ENCODE measurements at regions not wholly inside any gene's neighbourhood (a gene's known extent, or its start where the extent isn't known, plus 50 kb on each side); places are given as distances from the start of the nearest gene placed in this dataset.

DNA sequence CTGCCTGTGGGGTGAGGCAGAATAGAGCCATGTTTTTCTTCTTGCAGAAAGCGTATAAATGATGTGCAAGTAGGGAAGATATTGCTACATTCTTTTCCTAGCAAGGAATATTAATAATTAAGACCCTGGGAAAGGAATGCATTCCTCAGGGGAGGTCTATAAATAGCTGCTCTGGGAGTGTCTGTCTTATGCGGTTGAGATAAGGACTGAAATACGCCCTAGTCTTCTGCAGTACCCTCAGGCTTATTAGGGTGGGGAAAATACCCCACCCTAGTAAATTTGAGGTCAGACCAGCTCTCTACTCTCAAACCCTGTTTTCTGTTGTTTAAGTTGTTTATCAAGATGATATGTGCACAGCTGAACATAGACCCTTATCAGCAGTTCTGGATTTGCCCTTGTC is 155.9 kb upstream of the HMCN1 start:
- no peak for DNase-seq (ENCODE audit: low spot score)

DNA sequence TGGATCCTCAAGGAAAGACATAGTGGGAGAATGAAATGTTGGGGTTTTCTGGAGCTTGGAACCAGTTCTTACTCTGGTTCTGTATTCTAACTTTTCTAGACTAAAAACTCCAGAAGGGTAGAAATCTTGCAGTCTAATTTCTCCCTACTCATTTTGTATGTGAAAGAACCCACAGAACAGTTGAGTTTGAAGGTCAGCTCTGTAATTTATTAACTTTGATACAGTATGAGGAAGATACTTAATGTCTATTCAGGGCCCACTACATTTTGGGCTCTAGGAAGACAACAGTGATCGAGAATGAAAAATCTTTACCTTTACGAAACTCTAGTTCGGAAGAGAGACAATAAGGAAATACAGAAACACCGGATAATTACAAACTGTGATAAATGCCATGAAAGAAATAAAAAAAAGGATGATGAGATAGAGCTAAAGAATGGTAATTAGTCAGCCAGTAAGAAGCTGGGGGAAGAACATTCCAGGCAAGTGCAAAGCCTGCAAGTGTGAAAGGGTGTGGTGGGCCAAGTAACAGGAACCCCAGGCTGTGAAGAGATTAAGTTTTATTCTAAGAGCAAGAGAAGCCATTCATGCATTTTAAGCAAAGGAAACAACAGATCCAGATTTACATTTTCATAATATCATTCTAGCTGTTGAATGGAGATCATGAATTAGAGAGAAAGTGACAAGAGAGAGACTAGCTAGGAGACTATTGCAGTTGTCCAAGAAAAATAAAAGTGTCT is 159.9 kb upstream of the HMCN1 start:
- no peak for DNase-seq (ENCODE audit: low spot score)

DNA sequence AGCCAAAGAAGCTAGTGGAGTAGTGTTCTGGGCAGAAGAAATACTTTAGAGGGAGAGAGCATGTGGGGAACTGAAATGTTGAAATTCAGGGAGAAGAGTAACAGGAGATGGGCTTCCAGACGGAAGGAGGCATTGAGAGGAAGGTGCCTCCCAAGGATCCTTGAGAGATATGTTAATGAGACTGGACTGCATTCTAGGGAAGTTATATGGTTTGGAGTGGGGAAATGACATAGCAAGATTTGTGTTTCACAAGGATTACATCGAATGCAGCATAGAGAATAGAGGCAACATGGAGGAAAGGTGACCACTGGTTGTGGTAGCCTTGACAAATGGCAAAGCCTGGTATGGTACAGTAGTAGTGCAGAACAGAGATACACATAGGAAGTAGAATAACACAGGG is 160.5 kb upstream of the HMCN1 start:
- DNase-seq (ENCODE audit: low spot score), result no peak

DNA sequence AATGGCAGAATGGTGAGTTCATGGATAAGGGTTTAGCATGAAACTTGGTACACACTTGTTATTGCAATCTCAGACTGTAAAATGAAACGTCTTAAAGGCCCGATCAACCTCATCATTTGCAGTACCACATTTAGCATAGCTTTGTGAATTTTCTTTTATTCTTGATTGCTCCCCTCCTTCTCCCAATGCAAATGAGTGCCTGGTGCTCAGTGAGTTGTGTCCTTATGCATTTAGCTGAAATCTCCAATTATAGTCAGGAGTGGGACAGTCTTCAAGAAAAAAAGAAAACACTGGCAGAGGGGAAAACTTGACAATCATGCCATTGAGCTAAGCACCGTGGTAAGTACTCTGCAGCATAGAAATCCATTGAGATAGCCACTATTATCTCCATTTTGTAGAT is 161.0 kb upstream of the HMCN1 start:
- DNase-seq (ENCODE audit: low spot score), result no peak

DNA sequence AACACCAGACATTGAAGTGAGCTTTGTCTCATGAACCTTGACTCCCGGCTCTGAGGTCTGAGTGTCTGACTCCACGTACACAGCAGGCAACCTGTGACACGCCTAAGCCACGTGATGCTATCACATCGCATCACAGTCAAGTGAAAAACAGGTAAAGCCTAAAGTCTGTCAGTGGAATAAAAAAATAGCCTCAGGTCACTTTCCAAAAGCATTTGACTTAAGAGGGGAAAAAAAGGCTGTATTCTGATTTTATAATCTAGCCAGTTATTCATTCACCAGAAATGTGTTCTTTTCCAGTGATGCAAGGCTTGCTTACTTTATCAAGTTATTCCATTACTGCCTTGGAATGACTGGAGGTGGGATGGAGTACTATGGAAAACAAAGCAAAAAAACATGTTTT is 163.2 kb upstream of the HMCN1 start:
- DNase-seq (ENCODE audit: low spot score), result no peak

DNA sequence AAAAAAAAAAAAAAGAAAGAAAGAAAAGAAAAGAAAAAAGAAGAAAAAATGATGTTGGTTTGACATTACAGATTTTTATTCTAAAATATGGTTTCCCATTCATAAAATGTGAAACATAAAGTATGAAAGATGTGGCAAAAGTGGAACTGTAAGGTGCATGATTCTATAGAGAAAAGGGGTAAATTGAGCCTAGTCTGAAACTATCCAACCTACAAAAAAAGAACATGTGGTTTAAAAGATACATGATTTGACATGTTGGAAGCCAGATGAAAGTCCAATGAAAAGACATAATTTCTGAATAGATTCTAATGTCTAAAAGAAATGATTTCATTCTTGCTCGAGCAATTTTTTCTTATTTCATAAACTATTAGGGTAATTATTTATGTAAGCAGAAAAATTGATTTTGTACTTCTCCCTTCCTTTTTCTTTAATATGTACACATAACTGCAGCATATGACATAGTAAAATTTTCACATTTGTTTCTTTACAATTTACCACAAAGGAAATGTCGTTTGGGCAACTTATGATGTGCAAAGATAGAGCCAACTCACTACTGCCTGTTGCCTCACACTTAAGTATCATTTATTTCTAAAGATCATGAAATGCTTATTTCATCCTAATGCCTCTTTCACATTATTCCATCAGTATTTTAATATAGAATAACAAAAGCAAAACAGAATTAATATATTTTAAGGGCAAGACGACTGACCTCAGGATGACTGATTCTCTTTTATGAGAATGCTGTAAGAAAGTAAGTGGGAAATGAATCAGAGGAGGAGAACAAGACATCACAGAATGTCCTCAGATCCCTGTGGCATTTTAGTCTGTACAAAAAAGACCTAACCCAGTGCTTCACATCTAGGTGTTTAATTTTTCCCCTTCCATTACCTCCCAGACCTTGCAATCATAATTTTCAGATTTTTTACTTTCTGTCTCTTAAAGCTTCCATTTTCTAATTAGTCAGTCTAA is 165.8 kb upstream of the HMCN1 start:
- no peak for DNase-seq (ENCODE audit: low spot score)

DNA sequence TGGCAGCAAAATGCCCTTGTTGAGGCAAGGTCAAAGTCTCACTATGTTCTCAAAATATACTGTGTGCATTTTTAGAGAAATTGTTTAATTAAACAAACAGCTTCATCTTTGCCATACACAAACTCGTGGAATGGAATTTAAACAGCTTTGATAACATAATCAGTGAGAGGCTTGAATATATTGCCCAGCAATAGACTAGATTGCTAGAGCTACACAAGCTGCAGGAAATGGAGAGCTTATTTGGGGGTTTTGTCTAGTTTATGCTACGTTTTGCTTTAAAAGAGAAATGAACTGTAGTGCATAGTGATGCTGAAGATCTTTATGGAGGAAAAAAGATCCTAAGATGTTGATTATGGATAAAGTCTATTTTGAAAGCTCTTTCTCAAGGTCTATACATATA is 166.8 kb upstream of the HMCN1 start:
- DNase-seq (ENCODE audit: low spot score), result no peak

DNA sequence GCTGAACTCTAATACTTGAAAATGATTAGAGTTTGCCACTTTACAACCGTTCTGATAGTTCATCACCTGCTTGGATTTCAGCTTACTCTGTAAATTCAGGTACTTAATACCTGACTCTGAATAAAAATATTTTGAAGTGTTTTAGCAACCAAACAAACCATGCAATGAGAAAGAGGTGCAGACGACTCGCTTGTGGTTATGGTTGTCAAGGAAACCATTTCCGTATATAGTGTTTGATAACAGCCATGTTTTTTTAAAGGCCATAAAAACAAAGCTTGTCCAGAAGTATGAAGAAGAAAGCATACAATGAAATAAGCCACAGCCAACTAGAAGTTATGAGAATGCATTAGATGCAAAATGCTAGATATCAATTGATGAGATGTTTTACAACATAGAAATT is 167.2 kb upstream of the HMCN1 start:
- DNase-seq (ENCODE audit: low spot score), result no peak

DNA sequence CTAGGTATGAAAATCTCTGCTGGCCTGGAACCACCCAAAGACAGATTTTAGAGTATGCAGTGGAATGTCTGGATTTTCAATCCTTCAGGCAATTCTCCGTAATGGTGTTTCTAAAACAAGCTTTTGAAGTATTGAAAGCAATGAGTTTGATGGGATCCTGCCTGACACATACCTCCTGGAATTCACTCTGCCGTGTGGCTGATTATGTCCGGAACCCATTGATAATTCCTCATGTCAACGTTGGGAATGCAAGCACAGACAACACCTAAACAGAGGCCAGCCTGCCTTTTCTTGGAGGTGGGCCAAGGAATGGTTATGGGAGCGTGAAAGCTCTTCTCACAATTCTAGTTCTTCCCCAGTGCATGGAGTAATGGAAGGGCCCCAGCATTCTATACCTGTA is 168.9 kb upstream of the HMCN1 start:
- no peak for DNase-seq (ENCODE audit: low spot score)

DNA sequence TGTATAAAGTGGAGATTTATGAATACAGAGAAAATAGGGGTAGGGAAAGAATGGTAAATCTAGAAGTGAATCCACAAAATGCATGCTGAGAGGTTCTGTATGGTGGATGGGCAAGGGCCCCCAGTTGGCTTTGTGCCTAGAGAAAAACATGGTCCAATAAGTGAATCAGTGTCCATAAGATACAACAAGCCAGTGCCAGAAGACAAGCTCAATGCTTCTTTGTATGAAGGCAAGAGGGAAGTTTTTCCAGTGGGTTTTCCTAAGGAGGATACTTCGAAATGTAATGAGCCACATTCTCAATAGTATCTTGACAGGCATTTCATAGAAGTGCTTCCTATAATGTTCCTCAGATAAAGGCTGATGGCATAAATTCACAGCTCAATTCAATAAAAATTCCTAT is 169.4 kb upstream of the HMCN1 start:
- no peak for DNase-seq (ENCODE audit: low spot score)

DNA sequence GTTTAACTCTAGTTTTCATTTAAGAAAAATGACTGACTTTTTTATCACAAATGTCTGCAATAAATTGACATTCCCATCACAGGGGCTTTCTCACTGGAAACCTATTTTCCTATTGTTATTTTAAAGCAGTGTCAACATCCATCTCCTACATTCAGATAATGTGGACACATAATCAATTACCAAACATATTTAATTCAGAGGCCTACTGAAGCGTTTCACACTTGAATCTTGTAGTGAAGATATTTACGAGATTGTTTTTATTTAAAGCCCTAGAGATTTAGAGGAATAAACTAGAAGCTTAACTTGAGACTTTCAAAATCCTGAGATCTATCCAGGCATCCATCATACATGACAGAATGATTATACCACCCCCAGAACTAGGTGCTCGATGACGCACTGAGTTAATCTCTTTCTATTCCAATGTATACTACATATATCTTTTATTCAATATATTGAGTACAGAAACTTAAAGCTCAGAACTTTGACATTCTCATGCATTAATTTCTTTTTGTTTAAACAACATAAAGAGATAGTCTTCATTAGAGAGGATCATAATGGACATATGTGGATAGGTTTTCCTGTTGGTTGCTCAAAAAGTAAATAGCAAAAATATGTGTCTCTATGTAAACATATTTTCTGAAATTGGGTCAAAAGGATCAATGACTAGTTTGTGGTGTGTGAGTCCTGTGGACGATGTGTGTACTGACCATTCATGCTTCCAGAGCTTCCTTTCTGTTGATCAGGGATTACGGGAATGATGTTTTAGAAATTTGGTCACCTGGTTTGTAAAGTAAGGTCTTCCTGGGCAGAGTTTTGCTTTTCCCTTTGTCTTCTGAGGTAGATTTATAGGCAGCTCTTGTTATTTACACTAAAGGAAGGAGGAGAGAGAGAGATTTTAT is 171.5 kb upstream of the HMCN1 start:
- DNase-seq (ENCODE audit: low spot score), result no peak

DNA sequence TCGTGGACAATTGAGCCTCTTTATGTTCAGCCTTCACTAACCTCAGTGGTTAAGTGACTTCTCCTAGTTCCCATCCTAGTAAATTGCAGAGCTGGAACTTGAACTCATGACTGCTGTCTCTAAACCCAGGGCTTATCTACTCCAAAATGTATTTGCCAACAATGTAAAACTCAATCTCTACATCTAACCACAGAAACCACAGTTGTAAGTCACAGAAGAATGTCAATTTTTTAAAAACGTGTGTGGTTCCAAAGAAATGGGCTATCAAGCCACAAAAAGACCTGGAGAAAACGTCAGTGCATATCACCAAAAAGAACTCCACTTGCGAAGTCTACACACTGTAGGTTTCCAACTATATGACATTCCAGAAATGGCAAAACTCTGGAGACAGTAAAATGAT is 172.6 kb upstream of the HMCN1 start:
- DNase-seq (ENCODE audit: low spot score), result no peak

DNA sequence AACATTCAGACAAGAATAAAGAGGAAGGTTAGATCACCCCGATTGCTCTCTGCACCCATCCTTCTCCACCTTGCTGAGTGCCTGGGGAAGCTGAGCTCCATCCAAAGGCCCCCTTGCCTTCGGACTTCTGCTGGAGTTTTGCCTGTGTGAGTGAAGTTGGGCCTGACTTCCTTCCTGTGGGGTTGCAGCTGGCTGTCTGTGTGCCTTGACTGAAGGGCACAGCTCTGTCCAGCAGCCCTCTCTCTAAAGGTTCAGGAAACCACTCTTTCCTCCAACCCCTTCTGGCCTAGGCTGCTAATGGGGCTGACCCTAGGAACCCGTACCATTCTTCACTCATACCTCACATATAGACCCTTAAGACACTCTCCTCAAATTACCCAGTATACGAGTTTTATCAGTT is 173.4 kb upstream of the HMCN1 start:
- DNase-seq (ENCODE audit: low spot score), result peak; percentile 14

DNA sequence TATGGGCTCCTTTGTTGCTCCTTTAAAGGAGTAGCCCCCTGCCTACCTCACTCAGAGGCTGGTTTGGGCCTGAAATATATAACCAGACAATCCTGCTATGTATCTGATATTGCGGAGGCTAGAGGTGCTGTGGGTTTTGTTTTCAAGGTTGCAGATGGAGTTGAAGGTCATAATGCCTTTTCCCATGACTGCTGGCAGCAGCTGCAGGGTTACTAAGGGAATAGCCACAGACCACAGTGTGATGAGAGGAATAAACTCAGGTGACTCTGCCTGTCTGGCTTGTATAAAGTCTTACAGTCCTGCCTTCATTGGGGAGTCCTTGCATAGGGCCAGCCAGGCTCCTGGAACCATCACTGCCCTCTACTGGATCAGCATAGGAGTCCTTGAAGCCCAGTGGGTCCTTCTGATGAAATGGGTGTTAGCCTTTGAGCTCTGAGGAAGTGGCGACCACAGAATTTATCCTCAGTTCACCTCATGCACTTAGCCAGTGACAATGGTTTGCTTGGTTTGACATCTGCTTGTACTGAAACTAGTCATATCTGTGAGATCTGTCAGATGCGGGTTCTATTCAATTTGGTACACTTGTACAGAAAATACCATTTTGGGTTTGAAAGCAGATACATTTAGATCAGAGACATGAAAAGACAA is 174.4 kb upstream of the HMCN1 start:
- DNase-seq (ENCODE audit: low spot score), result peak; percentile 75

DNA sequence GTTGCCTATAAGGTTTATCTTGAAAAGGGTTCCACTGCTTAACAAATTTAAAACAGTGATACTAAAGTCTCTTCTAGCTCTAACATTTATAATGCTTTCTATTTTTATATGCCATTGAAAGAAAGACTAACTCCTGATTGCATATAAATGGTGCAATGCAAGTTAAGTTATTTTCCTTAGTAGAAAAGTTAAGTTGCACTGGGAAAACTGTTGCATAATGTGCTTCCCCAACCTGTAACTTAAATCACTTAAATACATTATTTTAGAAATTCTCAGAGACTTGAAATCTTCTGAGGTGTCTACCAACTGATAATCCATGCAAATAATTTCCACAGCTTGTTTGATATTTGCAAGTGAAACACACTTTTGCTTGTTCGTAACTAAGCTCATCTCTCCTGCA is 175.0 kb upstream of the HMCN1 start:
- DNase-seq (ENCODE audit: low spot score), result no peak

DNA sequence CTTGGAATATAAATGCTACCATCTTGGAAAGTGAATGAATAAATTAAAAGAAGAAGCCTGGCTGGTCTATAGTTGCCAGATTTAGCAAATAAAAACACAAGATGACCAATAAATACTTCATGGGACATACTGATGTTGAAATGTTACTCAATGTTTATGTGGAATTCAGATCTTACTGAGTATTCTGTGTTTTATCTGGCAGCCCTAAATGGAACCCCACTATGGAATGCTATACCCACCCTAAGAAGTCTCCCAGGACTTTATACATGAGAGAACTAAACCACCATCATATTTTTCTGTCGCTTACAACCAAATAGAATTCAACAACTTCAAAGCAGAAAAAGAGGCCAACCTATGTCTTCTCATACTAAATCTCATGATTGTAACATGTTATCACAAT is 177.6 kb upstream of the HMCN1 start:
- no peak for DNase-seq (ENCODE audit: low spot score)

DNA sequence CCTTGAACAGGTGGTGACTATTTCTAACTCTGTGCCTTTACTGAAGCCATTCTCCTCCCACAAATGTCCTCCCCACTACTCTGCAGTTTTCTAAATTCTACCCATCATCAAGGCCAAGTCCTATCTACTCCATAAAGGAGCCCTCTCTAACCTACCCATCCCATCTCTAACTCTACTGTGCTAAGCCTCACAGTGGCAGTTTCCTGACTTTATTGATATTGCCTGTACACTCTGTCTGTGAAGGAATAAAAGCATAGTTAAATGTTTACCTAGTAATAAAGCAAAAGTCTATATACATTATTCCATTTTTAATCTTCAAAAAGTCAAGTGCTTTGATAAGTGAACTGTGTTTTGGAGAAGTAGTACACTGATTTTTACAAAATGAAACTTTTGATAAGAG is 178.4 kb upstream of the HMCN1 start:
- DNase-seq (ENCODE audit: low spot score), result no peak

DNA sequence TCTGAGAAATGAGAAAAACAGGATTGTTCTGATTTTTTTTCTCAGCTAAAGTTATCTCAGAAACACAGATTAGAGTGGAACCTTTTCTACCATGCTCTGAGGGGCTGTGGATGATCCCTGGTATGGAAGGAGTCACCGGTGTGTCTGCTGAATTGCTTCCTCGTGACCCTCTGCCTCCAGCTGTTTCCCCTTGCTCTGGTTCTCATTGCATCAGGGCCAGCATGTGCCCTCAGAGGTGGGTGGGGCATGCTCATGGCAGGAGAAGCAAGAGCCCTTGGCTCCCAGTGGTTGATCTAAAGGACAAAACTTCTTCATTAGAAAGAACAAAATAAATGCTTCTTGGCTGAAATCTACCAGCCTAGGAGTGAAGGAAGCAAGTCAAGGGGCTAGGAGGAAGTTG is 183.2 kb upstream of the HMCN1 start:
- no peak for DNase-seq (ENCODE audit: low spot score)

DNA sequence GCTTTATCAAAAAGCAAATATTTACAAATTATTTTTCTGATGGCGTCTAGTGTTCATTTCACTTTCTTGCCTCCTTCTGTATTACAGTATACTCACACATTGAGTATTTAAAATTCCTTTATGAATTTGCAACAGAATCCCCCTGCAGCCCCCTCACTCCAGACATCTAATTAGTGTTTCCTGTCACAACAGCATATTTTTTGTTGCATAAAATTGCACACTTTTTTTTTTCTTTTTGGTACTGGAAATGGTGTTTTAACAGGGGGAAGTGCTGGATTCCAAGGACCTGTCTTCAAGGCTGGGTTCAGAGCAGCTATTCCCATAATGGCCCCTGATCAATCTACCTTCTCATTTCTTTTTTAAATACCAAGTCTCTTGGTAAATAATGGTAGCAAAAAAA is 184.3 kb upstream of the HMCN1 start:
- no peak for DNase-seq (ENCODE audit: low spot score)

DNA sequence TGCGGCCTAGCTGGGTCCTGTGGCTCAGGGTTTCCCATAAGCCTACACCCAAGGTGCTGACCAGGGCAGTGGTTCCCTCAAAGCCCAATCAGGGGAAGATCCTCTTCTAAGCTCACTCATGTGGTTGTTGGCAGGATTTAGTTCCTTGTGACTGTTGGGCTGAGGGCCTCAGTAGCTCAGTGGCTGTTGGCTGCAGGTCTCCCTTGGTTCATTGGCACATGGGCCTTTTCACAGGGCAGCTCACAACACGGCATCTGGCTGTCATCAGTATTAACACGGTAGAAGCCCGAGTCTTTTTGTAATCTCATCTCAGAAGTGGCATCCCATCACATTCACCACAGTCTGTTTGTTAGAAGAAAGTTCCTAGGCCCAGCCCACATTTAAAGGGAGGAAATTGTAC is 188.2 kb upstream of the HMCN1 start:
- no peak for DNase-seq (ENCODE audit: low spot score)

DNA sequence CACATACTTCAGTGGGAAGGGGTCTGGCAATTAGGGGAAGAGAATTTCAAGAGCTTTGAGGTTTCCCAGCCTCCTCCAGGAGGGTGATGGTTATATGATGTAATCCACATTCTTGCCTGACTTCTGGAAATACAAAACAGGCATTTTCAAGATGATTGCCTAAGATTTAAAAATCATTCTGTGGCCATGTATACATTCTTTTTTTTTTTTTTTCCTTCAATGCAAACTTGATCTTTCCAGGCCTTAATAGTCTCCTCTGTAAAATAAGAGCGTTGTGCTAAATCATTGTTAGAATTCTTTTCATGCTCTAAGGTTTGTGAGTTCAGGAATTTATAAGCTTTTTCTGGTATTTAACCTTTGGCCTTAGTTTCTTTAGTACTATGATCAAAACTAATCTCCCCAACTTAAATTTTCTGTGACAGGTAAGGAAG is 192.3 kb upstream of the HMCN1 start:
- no peak for DNase-seq (ENCODE audit: low spot score)

DNA sequence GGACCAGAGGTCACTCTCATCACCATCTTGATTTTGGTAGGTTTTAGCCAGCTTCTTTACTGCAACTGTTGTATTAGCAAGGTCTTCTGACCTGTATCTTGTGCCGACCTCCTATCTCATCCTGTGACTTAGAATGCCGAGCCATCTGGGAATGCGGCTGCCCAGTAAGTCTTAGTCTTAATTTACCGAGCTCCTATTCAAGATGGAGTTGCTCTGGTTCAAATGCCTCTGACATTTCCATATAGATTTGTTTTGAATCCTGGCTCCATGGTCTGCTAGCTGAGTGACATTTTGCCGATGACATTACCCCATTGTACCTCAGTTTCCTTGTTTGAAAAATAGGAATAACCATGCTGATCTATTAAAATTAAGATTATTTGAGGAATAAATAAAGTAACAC is 193.9 kb upstream of the HMCN1 start:
- no peak for DNase-seq (ENCODE audit: low spot score)

All from Ammon's horn (tissue), 1 donor.